HG03039 (cell line): ENCODE measurements at regions not wholly inside any gene's neighbourhood (a gene's known extent, or its start where the extent isn't known, plus 50 kb on each side); places are given as distances from the start of the nearest gene placed in this dataset.

Source experiments
- ATAC-seq: cut with Tn5 transposase; IDR thresholded peaks from one replicate; pipeline ENCODE4 v1.9.1; 2021; ENCODE audit warnings: mild to moderate bottlenecking, moderate library complexity; ENCODE audit not compliant: unreplicated experiment

DNA sequence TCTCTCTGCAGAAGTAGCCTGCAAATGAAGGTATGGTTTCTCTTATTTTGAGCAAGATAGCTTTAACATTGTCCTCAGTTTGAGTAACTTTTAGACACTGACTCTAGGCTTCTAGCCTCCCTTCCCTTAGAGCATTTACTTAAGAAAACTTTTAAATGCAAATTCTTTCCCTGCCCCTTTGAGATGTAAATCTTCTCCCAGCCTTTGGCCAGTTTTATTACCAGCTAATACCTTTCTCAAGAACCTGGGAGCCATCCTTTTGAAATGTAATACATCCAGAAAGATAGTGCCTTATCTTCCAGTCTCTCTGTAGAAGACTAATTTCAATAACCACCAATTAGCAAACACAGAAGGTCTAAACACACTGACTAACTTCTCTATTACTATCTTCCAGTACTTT, 688.9 kb upstream of the CDH9 start:
- ATAC-seq, result no peak

DNA sequence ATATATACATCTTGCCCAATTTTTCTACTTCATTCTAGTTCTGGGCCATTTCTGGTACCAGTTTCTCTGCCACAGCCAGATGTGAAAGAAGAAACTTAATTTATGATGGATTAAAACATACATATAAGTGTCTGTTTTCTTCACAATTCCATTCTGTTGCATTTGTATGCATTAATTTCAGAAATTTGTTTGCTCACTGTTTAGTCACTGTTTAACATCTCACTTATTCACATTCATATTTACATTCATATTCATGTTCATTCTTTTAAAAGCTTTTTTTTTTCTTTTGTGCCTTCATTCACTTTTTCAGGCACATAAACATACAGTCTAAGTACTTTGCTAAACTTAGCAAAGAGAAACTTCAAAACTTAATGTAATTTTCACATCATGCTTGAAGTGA, 684.0 kb upstream of the CDH9 start:
- no peak for ATAC-seq

DNA sequence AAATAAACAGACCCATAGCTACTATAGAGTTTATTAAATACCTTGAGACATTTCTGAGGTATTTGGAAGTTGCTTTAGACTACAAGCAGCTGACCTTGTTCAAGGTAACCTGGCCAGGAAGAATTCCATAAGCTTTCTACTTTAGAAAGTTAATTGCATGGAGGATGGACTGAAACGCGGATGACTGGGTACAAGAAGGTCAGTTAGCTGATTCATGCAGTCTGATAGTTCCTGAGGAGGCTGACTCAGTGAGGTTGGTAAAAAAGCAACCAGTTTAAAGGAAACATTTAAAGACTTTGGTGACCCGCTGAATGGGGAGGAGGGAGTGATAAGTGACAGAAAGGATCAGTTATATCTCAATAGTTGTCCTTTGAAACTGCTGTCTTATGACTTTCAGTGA, 670.1 kb upstream of the CDH9 start:
- no peak for ATAC-seq

DNA sequence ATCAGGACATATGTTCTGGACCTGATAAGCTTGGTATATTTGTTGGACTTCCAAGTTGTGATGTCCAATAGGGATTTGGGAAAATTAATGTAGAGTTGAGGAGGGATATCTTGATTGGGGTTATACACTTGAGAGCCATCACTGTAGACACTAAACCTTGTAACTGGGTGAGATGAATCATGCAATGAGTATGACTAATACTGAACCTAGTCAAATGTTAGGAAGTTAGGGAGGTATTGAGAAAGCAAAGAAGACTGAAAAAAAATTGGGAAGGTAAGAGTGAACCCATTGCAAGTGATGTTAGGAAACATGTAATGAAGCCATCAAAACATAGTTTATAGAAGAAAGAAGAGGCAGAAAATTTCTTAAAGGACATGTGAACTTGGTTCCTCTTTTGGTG, 668.4 kb upstream of the CDH9 start:
- ATAC-seq, result no peak

DNA sequence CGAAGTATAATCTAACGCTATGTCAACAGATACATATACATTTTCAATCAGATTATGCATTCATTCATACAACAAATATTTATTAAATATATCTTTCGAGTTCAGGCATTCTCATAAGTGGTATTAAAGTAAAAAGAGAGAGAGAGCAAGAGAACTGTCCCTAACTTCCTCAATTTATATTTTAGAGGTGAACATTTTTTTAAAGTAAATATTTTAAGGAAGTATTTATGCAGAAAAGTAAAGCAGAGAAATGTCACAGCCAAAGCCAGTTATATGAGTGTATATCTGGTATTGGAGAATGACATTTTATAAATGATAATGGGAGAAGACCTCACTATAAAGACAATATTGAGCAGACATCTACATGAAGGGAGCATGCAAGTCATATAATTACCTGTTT, 667.3 kb upstream of the CDH9 start:
- no peak for ATAC-seq

DNA sequence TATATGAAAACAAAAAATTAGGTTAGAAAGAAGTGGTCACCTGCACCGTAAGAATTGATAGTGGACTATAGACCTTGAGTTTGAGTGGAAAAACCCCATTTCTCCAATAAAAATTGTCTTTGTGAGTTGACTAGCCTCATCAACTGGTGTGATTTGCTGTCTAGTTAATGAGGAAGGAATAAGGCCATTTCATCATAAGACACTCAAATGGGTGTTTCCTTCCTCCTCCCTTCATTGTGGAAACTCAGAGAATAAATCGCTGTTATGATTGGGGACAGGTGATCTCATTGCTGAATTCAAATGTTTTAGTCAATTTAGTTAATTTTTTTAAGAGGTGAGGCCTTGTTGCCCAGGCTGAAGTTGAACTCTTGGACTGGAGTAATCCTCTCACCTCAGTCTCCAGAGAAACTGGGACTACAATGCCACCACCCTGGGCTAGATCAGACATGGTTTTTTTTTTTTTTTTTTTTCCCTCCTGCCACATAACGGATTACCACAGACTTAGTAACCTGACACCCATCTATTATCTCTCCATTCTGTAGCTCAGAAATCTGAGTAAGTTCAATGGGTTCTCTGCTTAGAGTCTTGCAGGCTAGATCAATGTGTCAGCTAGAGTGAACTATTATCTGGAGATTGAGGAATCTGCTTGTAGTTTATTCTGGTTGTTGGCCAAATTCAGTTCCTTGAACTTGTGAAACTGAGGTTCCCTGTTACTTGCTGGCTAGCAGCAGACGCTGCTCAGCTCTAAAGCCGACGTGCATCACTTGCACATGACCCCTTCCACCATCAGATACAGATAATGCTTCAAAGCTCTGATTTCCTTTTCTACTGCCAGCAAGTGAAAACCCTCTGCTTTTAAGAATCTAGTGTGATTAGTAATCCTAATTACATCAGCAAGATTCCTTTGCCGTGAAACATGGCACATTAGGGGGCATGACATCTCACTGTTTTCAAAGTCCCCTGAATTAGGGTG, 663.8 kb upstream of the CDH9 start:
- ATAC-seq, result no peak

DNA sequence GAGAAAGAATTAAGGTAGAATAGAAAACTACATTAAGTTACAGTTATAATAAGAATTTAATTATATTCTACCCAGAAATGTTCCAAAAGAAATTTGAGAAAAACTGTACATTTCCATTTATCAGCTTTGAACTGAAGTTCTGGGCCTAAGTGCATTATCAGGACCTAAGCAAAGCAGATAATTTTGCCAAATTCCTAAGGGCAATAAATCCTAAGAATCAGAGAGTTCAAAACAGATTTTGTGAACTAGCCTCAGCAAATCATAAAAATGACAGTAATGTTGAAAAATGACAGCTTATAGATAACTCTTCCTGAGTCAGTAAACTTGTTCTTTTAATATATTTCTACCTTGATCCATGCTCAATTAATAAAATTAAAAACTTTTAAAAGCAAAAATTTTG, 662.1 kb upstream of the CDH9 start:
- ATAC-seq, result no peak

DNA sequence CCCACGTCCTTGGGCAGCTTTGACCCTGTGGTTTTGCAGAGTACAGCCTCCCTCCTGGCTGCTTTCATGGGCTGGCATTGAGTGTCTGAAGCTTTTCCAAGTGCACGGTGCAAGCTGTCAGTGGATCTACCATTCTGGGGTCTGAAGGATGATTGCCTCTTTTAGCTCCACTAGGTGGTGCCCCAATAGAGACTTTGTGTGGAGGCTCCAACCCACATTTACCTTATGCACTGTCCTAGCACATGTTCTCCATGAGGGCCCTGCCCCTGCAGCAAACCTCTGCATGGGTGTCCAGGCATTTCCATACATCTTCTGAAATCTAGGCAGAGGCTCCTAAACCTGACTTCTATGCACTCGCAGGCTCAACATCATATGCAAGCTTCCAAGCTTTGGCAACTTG, 644.2 kb upstream of the CDH9 start:
- no peak for ATAC-seq

DNA sequence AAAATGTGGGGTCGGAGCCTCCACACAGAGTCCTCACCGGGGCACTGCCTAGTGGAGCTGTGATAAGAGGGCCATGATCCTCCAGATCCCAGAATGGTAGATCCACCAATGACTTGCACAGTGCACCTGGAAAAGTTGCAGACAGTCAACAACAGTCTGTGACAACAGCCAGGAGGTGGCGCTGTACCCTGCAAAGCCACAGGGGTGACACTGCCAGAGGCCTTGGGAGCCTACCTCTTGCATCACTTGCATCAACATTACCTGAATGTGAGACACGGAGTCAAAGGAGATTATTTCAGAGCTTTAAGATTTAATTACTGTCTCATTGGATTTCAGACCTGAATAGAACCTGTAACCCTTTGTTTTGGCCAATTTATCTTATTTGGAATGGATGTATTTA, 614.1 kb upstream of the CDH9 start:
- no peak for ATAC-seq

DNA sequence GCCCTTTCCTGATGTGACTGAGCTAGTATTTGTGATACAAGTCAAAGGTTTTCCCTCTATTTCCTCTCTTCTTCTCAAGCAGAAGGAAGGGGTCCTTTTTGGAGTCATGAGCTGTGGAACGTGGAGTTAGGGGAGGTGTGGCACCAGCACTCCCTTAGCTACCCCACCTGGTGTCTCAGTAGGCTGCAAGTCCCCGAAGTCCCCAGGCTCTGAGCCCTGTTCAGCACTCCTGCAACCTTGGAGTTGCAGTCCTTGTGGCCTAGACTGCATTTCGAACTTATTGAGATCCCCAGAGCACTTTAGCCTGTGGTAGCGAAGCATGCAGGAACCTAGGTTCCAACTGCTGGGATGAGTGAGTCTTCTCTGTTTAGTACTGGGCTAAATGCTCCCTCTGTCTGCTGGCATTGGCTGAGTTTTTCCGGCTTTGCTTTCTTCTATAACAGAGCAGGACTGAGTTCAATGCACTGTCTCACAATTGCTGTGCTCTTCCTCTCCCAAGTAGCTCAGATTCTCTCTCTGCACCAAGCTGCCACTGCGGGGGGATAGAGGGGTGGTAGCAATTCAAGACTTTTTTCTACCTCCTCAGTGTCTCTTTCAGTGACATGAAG, 600.7 kb upstream of the CDH9 start:
- ATAC-seq, result no peak

DNA sequence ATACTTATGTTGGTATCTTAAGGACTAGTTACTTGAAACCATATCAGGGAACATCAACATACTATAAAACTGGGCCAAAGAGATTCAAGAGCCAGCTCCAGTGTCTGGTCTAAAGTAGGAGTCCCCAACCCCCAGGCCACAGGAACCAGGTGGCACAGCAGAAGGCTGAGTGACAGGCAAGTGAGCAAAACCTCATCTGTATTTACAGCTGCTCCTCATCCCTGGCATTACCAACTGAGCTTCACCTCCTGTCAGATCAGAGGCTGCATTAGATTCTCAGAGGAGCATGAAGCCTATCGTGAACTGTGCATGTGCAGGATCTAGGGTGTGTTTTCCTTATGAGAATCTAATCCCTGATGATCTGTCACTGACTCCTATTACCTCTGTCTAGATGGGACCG, 581.6 kb upstream of the CDH9 start:
- no peak for ATAC-seq

DNA sequence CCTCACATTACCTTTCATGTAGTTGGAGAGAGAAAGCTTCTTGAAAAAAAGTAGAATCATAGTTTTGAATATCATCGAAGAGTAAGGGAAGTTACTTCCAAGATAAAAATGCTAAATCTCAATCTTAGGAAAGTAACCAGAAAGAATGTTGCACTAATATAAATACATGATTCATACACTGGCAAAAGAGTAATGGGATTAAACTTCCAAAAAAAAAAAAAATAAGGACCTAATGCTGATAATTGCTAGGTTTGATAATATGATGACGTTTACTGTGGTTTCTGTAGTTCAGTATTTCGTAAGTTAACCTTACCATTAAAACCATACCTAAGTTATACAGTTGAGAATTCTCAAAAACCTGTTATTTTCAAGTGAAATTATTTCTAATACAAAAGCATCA, 573.8 kb upstream of the CDH9 start:
- no peak for ATAC-seq

DNA sequence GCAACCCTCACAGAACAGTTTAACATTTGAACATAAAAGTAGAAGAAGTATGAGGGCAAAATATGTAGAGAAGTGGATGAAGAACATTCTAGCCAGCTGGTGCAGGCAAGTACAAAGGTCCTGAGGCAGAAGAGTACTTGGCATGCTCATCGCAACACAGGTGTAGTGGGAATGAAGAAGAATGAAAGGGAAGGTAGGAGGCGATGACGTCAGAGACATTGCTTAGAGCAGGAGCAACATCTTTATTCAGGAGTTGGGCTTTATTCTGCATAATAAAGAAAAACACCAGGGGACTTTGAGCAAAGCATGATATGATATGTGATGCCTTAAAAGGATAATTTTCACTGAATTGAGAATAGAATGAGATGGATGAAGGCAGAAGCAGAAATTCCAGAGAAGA, 570.6 kb upstream of the CDH9 start:
- no peak for ATAC-seq

DNA sequence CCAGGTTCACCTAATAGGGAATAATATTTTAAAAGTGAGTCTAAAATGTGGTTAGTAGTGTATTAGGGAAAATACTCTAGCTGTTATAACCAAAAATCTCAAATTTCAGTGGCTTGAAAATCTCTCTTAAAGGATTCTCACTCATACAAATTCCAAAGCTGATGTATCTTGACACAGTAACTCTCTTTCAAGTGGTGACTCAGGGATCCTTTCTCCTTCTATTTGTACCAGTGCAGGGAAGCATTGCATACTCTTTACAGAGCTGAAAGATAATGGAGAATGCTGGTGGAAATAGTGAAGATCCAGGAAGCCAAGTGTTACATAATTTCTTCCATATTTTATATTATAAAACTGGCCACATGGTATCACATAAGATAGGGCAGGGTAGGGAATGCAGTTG, 560.2 kb upstream of the CDH9 start:
- no peak for ATAC-seq

DNA sequence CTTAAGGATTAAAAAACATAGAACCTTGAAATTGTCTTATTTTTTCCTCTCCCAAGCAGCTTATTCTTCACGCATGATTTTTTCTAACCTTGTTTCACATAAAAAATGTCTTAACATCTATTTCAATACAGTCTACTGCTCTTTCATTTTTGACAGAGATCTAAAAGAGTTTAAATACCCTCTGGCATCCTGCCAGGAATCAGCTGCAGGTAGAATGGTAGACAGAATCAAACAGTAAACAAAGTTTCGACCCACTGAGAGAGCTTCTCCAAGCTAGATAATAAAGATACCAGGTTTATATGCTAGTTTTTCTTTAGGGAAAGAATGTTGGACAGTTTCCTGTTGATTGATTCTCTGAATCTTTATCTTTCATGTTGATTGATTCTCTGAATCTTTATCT, 555.8 kb upstream of the CDH9 start:
- ATAC-seq, result no peak

DNA sequence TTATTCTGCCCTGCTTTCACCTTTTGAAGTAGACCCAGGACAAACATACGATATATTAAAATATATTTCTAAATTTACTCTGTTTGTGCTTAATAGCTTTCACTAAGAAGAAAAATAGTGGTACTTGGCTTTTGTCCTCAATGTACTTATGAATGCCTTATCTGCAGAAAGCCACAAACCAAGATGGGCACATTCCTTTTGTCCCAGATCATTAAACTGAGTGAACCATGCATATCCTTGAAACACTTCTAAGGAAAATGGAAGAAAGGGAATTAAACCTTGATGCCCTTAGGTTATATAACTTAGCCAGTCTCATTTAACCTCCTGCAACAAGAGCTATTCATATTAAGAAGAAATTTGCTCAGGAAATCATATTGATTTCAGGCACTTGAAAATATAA, 553.8 kb upstream of the CDH9 start:
- ATAC-seq, result no peak

DNA sequence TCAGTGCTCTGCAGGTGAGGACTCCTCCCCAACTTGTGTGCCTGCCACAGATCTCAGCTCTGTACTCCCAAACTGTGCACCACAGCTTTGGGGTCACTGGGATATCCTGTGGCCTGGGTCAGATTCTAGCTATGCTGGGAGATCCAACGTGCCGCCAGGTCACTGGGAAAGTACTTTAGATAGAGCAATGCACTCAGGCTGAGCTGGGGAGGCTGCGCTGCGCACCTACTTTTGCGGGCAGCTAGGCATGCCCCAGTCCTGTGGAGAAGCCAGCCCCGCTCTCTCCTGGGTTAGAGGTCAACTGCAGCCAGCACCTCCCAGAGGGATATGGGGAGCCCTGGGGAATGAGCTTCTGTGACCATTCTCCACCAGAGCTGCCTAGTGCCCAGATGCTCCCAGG, 552.1 kb upstream of the CDH9 start:
- no peak for ATAC-seq

DNA sequence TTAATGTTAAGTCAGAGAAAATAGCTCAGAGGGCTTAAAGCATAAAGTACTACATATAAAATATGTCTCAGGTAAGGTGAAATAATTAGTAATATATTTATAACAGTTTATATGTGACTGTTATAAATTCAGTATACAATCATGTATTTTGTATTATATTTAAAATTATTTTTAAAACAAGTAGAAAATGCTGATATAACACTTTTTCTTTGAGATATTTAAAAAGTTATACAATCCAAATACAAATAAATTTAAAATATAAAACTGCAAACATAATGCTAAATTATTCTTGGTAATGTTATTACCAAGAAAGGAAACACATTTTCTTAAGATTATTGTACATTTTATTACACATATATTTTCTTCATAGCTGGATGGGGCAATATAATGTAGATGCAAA, 539.9 kb upstream of the CDH9 start:
- ATAC-seq, result no peak

DNA sequence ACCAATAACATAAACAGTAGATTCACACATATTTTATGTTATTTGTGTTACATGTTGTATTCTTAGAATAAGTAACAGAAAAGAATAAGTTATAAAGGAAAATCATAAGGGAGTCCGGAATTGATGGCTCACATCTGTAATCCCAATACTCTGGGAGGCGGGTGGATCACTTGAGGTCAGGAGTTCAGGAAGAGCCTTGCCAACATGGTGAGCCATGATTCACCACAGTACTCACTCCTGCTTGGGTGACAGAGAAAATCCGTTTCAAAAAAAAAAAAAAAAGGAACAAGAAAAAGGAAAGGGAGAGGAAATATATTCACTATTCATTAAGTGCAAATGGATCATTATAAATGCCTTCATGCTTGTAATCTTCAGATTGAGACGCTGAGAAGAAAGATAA, 533.3 kb upstream of the CDH9 start:
- ATAC-seq, result no peak

DNA sequence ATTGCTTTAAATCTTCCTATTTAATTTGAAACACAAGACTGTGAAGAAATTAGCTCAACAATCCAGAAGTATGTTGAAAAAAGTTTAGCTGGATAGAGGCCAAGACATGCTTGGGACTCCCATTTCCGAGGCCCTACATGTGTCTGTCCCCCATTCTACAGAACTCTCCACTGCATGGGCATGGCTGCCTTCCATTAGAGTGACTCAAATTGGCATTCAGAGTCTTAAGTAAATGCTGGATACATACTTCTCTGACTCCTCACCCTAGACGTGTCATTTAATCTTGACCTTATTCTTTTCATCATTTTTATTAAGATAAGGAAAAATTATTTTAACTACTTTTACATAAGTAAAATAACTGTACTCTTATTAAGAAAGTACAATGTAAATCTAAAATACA, 530.4 kb upstream of the CDH9 start:
- no peak for ATAC-seq

DNA sequence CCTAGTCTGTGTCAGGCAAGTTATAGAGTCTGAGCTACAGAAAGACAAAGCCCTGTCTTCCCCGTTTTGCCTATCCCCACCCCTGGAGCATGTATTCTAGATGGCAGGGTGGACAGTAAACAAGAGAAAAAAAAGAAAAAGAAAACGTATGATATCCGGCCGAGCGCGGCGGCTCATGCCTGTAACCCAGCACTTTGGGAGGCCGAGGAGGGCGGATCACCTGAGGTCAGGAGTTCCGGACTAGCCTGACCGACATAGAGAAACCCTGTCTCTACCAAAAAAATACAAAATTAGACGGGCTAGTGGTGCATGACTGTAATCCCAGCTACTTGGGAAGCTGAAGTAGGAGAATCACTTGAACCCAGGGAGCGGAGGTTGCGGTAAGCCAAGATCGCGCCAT, 523.0 kb upstream of the CDH9 start:
- no peak for ATAC-seq

DNA sequence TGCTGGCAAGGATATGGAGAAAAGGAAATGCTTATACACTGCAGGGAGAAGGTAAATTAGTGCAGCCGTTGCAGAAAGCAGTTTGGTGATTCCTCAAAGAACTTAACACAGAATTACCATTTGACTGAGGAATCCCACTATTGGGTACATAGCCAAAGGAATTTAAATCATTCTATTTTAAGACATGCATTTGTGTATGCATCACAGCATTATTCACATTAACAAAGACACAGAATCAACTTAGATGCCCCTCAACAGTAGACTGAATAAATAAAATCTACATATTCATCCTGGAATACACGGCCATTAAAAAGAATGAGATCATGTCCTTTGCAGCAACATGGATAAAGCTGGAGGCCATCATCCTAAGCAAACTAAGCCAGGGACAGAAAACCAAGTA, 510.1 kb upstream of the CDH9 start:
- ATAC-seq, result no peak
